GM12892 (cell line): ENCODE measurements at regions not wholly inside any gene's neighbourhood (a gene's known extent, or its start where the extent isn't known, plus 50 kb on each side); places are given as distances from the start of the nearest gene placed in this dataset.
"Not testable (repeated sequence)": the region's sequence is repeated elsewhere in the genome, so short reads cannot be mapped to it uniquely, and the experiment has no call there.

Experiments
- POLR2A ChIP-seq: IDR thresholded peaks from 2 replicates; pipeline ENCODE4 v1.6.1; 2011; ENCODE audit warnings: low read depth, low read length, control low read depth
- POLR2AphosphoS5 ChIP-seq: IDR thresholded peaks from 2 replicates; pipeline ENCODE4 v1.6.1; 2011; ENCODE audit warnings: low read depth, low read length, control low read depth
- TAF1 ChIP-seq: IDR thresholded peaks from 2 replicates; pipeline ENCODE4 v1.6.1; 2011; ENCODE audit warnings: low read depth, mild to moderate bottlenecking, control low read depth, low read length, borderline replicate concordance

- TF ChIP-seq POLR2AphosphoS5, POLR2A, TAF1: not testable (repeated sequence)
These were observed 176.8 kb downstream of the CDC14C start for GRCh38 chr7:49100908-49101740.
